Neural cell (in vitro differentiated cells): ENCODE measurements at regions not wholly inside any gene's neighbourhood (a gene's known extent, or its start where the extent isn't known, plus 50 kb on each side); places are given as distances from the start of the nearest gene placed in this dataset.

Source experiments
- H2AFZ ChIP-seq: fragments of 200-600, 300-800 bp; sonication (generic), shearing (Covaris generic); 2 replicates; pipeline ENCODE4 v1.6.0; 2014; ENCODE audit warnings: low read depth, mild to moderate bottlenecking, antibody characterized with exemption, low read length, moderate library complexity
- H3F3A ChIP-seq: fragments of 200-600 bp; shearing (Covaris generic); 2 replicates; pipeline ENCODE4 v1.6.1; 2016; ENCODE audit warnings: mild to moderate bottlenecking, moderate library complexity, mixed read lengths, antibody characterized with exemption, low read length; ENCODE audit not compliant: insufficient read depth, poor library complexity, severe bottlenecking
- H3K27ac ChIP-seq: fragments of 200-600, 300-800 bp; sonication (generic), shearing (Covaris generic); 2 replicates; pipeline ENCODE4 v1.5.1; 2014; ENCODE audit warnings: mild to moderate bottlenecking, low read length, moderate library complexity
- H3K27me3 ChIP-seq: fragments of 300-800, 200-600 bp; sonication (generic), shearing (Covaris generic); 2 replicates; pipeline ENCODE4 v1.6.0; 2014; ENCODE audit warnings: mild to moderate bottlenecking, low read depth, low read length, moderate library complexity; ENCODE audit not compliant: insufficient read depth
- H3K36me3 ChIP-seq: fragments of 300-800, 200-600 bp; sonication (generic), shearing (Covaris generic); 2 replicates; pipeline ENCODE4 v1.5.1; 2014; ENCODE audit warnings: mild to moderate bottlenecking, antibody characterized with exemption, low read length, moderate library complexity; ENCODE audit not compliant: insufficient read depth
- H3K4me2 ChIP-seq: fragments of 300-800, 200-600 bp; sonication (generic), shearing (Covaris generic); 2 replicates; pipeline ENCODE4 v1.6.0; 2014; ENCODE audit warnings: mild to moderate bottlenecking, low read length
- H3K4me3 ChIP-seq: fragments of 300-800, 200-600 bp; sonication (generic), shearing (Covaris generic); 2 replicates; pipeline ENCODE4 v1.5.1; 2014; ENCODE audit warnings: mild to moderate bottlenecking, low read length, moderate library complexity
- H3K79me2 ChIP-seq: fragments of 200-600 bp; shearing (Covaris generic); replicated peaks from 2 replicates; pipeline ENCODE4 v1.6.0; 2014; ENCODE audit warnings: mild to moderate bottlenecking, low read length, moderate library complexity; ENCODE audit not compliant: insufficient read depth
- H3K9ac ChIP-seq: fragments of 300-800, 200-600 bp; sonication (generic), shearing (Covaris generic); 2 replicates; pipeline ENCODE4 v1.6.1; 2016; ENCODE audit warnings: mild to moderate bottlenecking, low read length, mixed read lengths
- H3K9me2 ChIP-seq: fragments of 200-600 bp; shearing (Covaris generic); 2 replicates; pipeline ENCODE4 v1.6.1; 2016; ENCODE audit warnings: mild to moderate bottlenecking, low read length, mixed read lengths; ENCODE audit not compliant: insufficient read depth
- H3K9me3 ChIP-seq: fragments of 200-600, 300-800 bp; sonication (generic), shearing (Covaris generic); 2 replicates; pipeline ENCODE4 v1.6.1; 2016; ENCODE audit warnings: mild to moderate bottlenecking, mixed run types, low read length, moderate library complexity, mixed read lengths
- H4K20me1 ChIP-seq: fragments of 200-600 bp; shearing (Covaris generic); 2 replicates; pipeline ENCODE4 v1.6.1; 2016; ENCODE audit warnings: mild to moderate bottlenecking, mixed run types; ENCODE audit not compliant: insufficient read depth
- EP300 ChIP-seq: fragments of 450-650 bp; conservative IDR thresholded peaks from 2 replicates; pipeline ENCODE4 v1.6.1; 2014; ENCODE audit warnings: antibody characterized with exemption, mild to moderate bottlenecking, moderate library complexity; ENCODE audit not compliant: poor library complexity, severe bottlenecking
- EZH2 ChIP-seq: fragments of 200-600, 300-800 bp; shearing (Covaris generic), sonication (generic); IDR thresholded peaks from 2 replicates; pipeline ENCODE4 v1.6.1; 2014; ENCODE audit warnings: antibody characterized with exemption, low read length, borderline replicate concordance, mild to moderate bottlenecking; ENCODE audit not compliant: insufficient read depth, poor library complexity, severe bottlenecking
- MXI1 ChIP-seq: fragments of 450-650 bp; conservative IDR thresholded peaks from 2 replicates; pipeline ENCODE4 v1.6.1; 2014; ENCODE audit warnings: antibody characterized with exemption, mild to moderate bottlenecking; ENCODE audit not compliant: poor library complexity, severe bottlenecking
- POLR2AphosphoS5 ChIP-seq: IDR thresholded peaks from 2 replicates; pipeline ENCODE4 v1.6.1; 2012
- RAD21 ChIP-seq: fragments of 450-650 bp; conservative IDR thresholded peaks from 2 replicates; pipeline ENCODE4 v1.6.1; 2014; ENCODE audit warnings: antibody characterized with exemption, mild to moderate bottlenecking, moderate library complexity
- SMC3 ChIP-seq: fragments of 450-650 bp; conservative IDR thresholded peaks from 2 replicates; pipeline ENCODE4 v1.6.1; 2014; ENCODE audit warnings: antibody characterized with exemption, mild to moderate bottlenecking, moderate library complexity; ENCODE audit not compliant: poor library complexity
- TAF1 ChIP-seq: IDR thresholded peaks from 2 replicates; pipeline ENCODE4 v1.6.1; 2012; ENCODE audit warnings: low read depth
- TF ChIP-seq, protein P1 (sequence below): fragments of 450-650 bp; IDR thresholded peaks from 2 replicates; pipeline ENCODE4 v1.5.1; 2014; ENCODE audit warnings: antibody characterized with exemption, mild to moderate bottlenecking, moderate library complexity; ENCODE audit not compliant: poor library complexity, severe bottlenecking
- TF ChIP-seq, protein P2 (sequence below): IDR thresholded peaks from 2 replicates; pipeline ENCODE4 v1.6.1; 2012; ENCODE audit warnings: borderline replicate concordance

DNA sequence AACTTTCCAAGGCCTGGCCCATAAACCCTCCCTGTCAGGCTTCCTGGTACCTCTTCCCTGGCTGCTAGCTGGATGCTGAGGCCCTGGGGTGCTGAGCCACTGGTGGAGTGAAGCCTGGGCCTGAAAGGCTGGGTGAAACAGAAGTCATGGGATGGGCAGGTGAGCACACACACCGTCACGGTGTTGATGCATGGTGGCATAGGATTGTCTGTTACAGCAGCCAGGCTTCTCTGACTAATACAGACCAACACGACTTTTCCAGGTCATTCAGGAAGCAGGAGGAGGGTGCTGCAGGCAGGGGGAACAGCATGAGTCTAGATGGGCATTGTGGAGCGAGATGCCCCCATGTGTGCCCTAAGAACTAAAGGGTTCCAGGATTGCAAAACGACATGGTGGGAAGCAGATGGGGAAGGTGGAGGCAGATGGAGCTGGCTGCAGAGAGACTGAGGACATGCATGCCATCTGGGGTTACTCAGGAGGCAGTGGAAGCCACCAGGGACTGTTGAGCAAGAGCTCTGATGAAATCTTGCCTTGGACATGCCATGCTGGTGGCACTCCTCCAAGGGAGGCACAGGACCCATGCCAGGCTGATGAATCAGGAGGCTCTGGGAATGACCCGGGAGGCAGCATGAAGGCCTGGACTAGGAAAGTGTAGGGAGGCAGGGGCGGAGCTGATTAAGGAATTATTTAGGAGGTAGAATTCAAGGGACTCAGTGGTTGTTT, 480.9 kb downstream of the TSN start:
- Histone ChIP-seq H4K20me1 (no peaks in the 10 kb centered on the region), H3K79me2 (no peaks in the 10 kb centered on the region), H2AFZ (no peak overlapping the region), H3K36me3 (no peaks in the 10 kb centered on the region), H3K9me2 (no peaks in the 10 kb centered on the region), H3K27me3 (no peaks in the 10 kb centered on the region), H3K9me3 (no peaks in the 10 kb centered on the region), H3K4me3 (no peak overlapping the region), H3K9ac (no peak overlapping the region), H3K4me2 (no peak overlapping the region), H3K27ac (no peak overlapping the region), H3F3A (no peaks in the 10 kb centered on the region)
- TF ChIP-seq, protein P1, sequence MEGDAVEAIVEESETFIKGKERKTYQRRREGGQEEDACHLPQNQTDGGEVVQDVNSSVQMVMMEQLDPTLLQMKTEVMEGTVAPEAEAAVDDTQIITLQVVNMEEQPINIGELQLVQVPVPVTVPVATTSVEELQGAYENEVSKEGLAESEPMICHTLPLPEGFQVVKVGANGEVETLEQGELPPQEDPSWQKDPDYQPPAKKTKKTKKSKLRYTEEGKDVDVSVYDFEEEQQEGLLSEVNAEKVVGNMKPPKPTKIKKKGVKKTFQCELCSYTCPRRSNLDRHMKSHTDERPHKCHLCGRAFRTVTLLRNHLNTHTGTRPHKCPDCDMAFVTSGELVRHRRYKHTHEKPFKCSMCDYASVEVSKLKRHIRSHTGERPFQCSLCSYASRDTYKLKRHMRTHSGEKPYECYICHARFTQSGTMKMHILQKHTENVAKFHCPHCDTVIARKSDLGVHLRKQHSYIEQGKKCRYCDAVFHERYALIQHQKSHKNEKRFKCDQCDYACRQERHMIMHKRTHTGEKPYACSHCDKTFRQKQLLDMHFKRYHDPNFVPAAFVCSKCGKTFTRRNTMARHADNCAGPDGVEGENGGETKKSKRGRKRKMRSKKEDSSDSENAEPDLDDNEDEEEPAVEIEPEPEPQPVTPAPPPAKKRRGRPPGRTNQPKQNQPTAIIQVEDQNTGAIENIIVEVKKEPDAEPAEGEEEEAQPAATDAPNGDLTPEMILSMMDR: no peak
- no peak for TF ChIP-seq RAD21
- TF ChIP-seq MXI1: no peak
- no peak for TF ChIP-seq POLR2AphosphoS5
- TF ChIP-seq SMC3: no peak

DNA sequence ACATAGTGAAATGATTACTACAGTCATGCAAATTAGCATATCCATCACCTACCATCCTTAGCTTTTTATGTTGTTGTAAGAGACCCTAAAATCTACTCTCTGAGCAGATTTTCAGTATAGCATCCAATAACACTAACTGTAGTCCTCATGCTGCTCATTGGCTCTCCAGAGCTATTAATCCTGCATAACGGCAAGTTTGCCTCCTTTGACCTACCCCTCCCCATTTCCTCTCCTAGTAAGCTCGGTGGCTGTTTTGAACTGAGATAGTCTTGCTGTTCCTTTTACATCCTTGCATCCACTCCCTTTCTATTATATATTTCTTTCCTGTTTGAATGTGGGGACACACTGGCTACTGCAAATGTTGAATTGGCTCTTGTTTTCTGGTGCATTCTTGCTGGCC, 481.5 kb downstream of the TSN start:
- H2AFZ ChIP-seq: no peak overlapping the region
- no peaks in the 10 kb centered on the region for H3K79me2 ChIP-seq
- H3K27ac ChIP-seq: no peak overlapping the region
- no peaks in the 10 kb centered on the region for H3K27me3 ChIP-seq
- H3F3A ChIP-seq: no peaks in the 10 kb centered on the region
- H3K9ac ChIP-seq: no peak overlapping the region
- H3K36me3 ChIP-seq: no peaks in the 10 kb centered on the region
- no peaks in the 10 kb centered on the region for H3K9me2 ChIP-seq
- no peaks in the 10 kb centered on the region for H3K9me3 ChIP-seq
- no peak overlapping the region for H3K4me3 ChIP-seq
- no peak overlapping the region for H3K4me2 ChIP-seq
- no peak for TF ChIP-seq EP300
- no peak for TF ChIP-seq POLR2AphosphoS5
- TF ChIP-seq, protein P2, sequence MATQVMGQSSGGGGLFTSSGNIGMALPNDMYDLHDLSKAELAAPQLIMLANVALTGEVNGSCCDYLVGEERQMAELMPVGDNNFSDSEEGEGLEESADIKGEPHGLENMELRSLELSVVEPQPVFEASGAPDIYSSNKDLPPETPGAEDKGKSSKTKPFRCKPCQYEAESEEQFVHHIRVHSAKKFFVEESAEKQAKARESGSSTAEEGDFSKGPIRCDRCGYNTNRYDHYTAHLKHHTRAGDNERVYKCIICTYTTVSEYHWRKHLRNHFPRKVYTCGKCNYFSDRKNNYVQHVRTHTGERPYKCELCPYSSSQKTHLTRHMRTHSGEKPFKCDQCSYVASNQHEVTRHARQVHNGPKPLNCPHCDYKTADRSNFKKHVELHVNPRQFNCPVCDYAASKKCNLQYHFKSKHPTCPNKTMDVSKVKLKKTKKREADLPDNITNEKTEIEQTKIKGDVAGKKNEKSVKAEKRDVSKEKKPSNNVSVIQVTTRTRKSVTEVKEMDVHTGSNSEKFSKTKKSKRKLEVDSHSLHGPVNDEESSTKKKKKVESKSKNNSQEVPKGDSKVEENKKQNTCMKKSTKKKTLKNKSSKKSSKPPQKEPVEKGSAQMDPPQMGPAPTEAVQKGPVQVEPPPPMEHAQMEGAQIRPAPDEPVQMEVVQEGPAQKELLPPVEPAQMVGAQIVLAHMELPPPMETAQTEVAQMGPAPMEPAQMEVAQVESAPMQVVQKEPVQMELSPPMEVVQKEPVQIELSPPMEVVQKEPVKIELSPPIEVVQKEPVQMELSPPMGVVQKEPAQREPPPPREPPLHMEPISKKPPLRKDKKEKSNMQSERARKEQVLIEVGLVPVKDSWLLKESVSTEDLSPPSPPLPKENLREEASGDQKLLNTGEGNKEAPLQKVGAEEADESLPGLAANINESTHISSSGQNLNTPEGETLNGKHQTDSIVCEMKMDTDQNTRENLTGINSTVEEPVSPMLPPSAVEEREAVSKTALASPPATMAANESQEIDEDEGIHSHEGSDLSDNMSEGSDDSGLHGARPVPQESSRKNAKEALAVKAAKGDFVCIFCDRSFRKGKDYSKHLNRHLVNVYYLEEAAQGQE: no peak
- TF ChIP-seq EZH2: no peak
- TF ChIP-seq MXI1: no peak
- no peaks in the 10 kb centered on the region for H4K20me1 ChIP-seq

DNA sequence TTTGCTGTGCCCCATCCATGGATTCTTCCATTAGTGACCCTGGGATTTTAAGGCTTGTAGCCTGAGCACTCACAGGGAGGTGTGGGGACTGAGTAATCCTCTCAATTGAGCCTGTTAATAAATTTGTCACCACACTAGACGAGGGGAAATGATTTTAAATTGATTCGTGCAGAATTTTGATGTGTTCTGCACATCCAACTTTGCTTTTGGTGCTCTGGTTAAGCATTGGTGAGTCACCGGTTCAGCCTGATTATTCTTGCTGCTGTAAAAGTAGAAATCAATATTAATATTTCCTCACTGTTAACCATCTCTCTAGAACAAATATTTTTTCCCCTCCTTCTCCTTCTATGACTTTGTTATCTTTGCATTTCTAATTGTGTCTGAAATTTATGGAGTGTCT, 482.0 kb downstream of the TSN start:
- Histone ChIP-seq H3K4me2 (no peak overlapping the region), H3K4me3 (no peak overlapping the region), H3K9me2 (no peaks in the 10 kb centered on the region), H3F3A (no peaks in the 10 kb centered on the region), H3K9me3 (no peaks in the 10 kb centered on the region), H4K20me1 (no peaks in the 10 kb centered on the region), H3K36me3 (no peaks in the 10 kb centered on the region), H3K79me2 (no peaks in the 10 kb centered on the region), H3K27me3 (no peaks in the 10 kb centered on the region), H3K9ac (no peak overlapping the region), H2AFZ (no peak overlapping the region), H3K27ac (no peak overlapping the region)
- TF ChIP-seq SMC3: no peak
- no peak for TF ChIP-seq TAF1
- no peak for TF ChIP-seq EZH2
- TF ChIP-seq RAD21: no peak
- TF ChIP-seq, protein P1: no peak
- no peak for TF ChIP-seq EP300
- no peak for TF ChIP-seq MXI1
- TF ChIP-seq, protein P2: no peak
- no peak for TF ChIP-seq POLR2AphosphoS5
